RWPE2 (cell line): ENCODE measurements at regions not wholly inside any gene's neighbourhood (a gene's known extent, or its start where the extent isn't known, plus 50 kb on each side); places are given as distances from the start of the nearest gene placed in this dataset.
A peak's percentile ranks its signal among the peaks of the same experiment; 100 is the strongest.
"Not testable (repeated sequence)": the region's sequence is repeated elsewhere in the genome, so short reads cannot be mapped to it uniquely, and the experiment has no call there.

Source experiments
- ATAC-seq: fragments of 200-7000 bp; cut with Tn5 transposase; 3 replicates; pipeline ENCODE4 v1.9.1; 2021; ENCODE audit warnings: low read depth
- DNase-seq: peaks from one replicate; pipeline ENCODE4 v3.0.0-alpha.2; 2020; ENCODE audit warnings: low spot score
- H3K27ac ChIP-seq: fragments of 450-650 bp; 2 replicates; pipeline ENCODE4 v1.5.1; 2017; ENCODE audit warnings: mild to moderate bottlenecking; ENCODE audit not compliant: poor library complexity, severe bottlenecking
- H3K27me3 ChIP-seq: fragments of 250-450 bp; sonication (Bioruptor Pico); 2 replicates; pipeline ENCODE4 v1.5.1; 2021; ENCODE audit warnings: mild to moderate bottlenecking, moderate library complexity; ENCODE audit not compliant: insufficient read depth, poor library complexity, severe bottlenecking
- H3K36me3 ChIP-seq: fragments of 250-450 bp; sonication (Bioruptor Pico); 2 replicates; pipeline ENCODE4 v1.5.1; 2020; ENCODE audit warnings: low read depth, mild to moderate bottlenecking, moderate library complexity
- H3K4me1 ChIP-seq: fragments of 250-450 bp; sonication (Bioruptor Pico); 2 replicates; pipeline ENCODE4 v1.5.1; 2021; ENCODE audit warnings: mild to moderate bottlenecking, moderate library complexity; ENCODE audit not compliant: insufficient read depth, poor library complexity, severe bottlenecking
- H3K4me3 ChIP-seq: fragments of 250-450 bp; sonication (Bioruptor Pico); 2 replicates; pipeline ENCODE4 v1.5.1; 2021; ENCODE audit warnings: mild to moderate bottlenecking, moderate library complexity; ENCODE audit not compliant: severe bottlenecking
- H3K9me3 ChIP-seq: fragments of 250-450 bp; sonication (Bioruptor Pico); 2 replicates; pipeline ENCODE4 v1.5.1; 2021; ENCODE audit warnings: mild to moderate bottlenecking, moderate library complexity; ENCODE audit not compliant: severe bottlenecking
- CTCF ChIP-seq: fragments of 450-650 bp; IDR thresholded peaks from one replicate; pipeline ENCODE4 v1.5.1; 2017; ENCODE audit warnings: mild to moderate bottlenecking, moderate library complexity; ENCODE audit not compliant: poor library complexity, severe bottlenecking

- ATAC-seq, H3K4me1 ChIP-seq, H3K27ac ChIP-seq, DNase-seq, H3K9me3 ChIP-seq, H3K36me3 ChIP-seq, H3K4me3 ChIP-seq, H3K27me3 ChIP-seq: not testable (repeated sequence)
Observed at GRCh38 chr2:87464219-87464618, 283.7 kb upstream of the PLGLB2 start.

- not testable (repeated sequence) for H3K27ac ChIP-seq, H3K27me3 ChIP-seq, DNase-seq, H3K4me3 ChIP-seq, H3K36me3 ChIP-seq, ATAC-seq, H3K4me1 ChIP-seq, H3K9me3 ChIP-seq
Observed at GRCh38 chr2:87465730-87466129, 282.2 kb upstream of the PLGLB2 start.

DNA sequence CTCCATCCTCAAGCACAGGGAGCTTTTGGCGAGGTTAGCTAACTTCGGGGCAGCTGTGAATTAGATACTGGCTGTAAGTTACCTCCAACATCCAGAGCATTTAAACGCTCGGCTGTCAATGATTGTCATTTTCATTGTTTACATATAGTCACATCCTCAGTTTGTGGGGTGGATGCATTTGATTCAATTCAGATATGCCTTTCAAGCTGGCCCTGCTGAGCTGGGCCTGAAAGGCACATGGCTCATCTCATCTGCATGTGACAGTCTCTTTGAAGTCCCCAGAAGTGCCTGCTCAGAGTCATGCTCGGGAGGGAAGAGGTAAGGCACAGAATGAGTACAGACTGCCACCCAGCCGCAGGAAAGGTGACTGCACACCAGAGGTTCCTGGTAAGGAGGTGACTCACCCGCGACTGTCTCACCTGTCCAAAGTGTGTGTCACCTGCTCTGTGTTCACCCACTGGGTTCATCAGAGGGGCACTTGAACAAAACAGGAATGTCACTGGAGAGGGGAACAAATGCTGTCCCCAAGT is 281.2 kb upstream of the PLGLB2 start:
- not testable (repeated sequence) for DNase-seq, H3K27ac ChIP-seq, H3K36me3 ChIP-seq, H3K9me3 ChIP-seq, H3K4me3 ChIP-seq, H3K4me1 ChIP-seq, H3K27me3 ChIP-seq
- peak; percentile 21 for TF ChIP-seq CTCF
- peak; percentile 80 for ATAC-seq

- not testable (repeated sequence) for H3K36me3 ChIP-seq, H3K27ac ChIP-seq, H3K4me1 ChIP-seq, ATAC-seq, DNase-seq, H3K4me3 ChIP-seq, H3K9me3 ChIP-seq, H3K27me3 ChIP-seq
Observed at GRCh38 chr2:87468429-87468981, 279.4 kb upstream of the PLGLB2 start.

DNA sequence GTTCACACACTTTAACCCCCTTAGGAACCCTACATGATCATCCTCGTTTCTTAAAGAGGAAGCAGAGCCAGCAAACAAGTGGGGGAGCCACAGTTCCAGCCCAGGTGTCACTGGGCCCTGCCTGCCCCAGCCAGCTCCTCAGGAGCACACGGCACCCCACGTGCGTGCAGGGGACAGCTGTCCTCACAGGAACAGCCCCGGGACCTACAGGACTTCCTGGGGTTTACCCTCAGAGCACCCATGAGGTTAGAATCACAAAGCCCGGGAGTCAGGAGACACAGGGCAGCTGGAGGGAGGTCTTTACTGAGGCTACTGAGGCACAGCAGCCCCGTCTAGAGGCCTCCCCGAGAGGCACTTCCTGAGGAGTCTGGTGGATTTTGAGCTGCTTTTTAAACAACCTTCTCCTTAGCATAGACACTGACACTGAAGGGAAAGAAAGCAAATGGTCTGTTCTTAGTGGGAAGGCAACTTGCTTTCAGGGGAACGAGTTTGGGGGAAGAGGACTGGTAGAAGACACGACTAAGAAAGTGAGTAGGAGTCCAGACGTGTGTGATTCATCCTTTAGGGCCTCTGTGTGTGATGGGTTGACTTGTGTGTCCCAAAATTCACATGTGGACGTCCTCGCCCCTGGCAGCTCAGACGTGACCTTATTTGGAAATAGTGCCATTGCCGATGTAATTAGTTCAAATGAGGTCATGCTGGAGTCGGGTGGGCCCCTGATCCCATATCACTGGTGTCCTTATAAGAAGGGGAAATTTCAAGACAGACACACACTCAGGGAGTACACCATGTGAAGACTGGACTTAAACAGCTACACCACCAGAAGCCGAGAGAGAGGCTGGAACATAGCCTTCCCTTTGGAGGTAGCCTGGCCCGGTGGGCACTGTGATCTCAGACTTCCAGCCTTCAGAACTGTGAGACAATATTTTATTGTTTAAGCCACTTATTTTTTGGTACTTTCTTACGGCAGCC is 278.4 kb upstream of the PLGLB2 start:
- H3K36me3 ChIP-seq, H3K4me3 ChIP-seq, H3K27me3 ChIP-seq, H3K9me3 ChIP-seq, H3K27ac ChIP-seq, DNase-seq, ATAC-seq, H3K4me1 ChIP-seq: not testable (repeated sequence)

GRCh38 chr2:87470381-87471380 is 277.2 kb upstream of the PLGLB2 start:
- not testable (repeated sequence) for ATAC-seq, H3K4me3 ChIP-seq, DNase-seq, H3K27me3 ChIP-seq, H3K4me1 ChIP-seq, H3K36me3 ChIP-seq, H3K27ac ChIP-seq, H3K9me3 ChIP-seq

DNA sequence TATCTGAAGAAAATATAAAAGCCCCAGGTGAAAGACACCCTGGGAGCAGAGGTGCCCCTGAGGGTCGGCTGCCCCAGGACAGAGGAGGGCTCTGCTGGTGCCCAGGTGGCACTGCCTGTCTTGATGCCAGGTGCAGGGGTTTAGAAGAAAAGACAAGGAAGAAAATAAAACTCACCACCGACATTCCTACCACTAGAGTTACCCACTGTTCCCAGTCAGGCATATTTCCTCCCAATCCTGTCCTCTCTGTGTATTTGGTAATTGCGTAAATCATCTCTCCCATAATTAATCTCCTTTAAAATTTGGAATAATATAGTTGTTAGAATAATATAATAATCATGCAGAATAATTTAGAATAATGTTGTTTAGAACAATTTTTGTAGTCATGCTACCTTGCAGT is 276.4 kb upstream of the PLGLB2 start:
- not testable (repeated sequence) for H3K36me3 ChIP-seq, H3K27me3 ChIP-seq, H3K9me3 ChIP-seq, H3K4me1 ChIP-seq, H3K4me3 ChIP-seq, DNase-seq, H3K27ac ChIP-seq
- ATAC-seq: 0 out of 3 replicates have a peak, but pooled peaks have one; percentile 19
